DOHH2 (cell line): ENCODE measurements at regions not wholly inside any gene's neighbourhood (a gene's known extent, or its start where the extent isn't known, plus 50 kb on each side); places are given as distances from the start of the nearest gene placed in this dataset.

ENCODE experiments used
- H3F3A ChIP-seq: fragments of 200-600 bp; sonication (generic), shearing (Covaris generic); 2 replicates; pipeline ENCODE4 v1.6.0; 2016; ENCODE audit warnings: antibody characterized with exemption, mild to moderate bottlenecking; ENCODE audit not compliant: control insufficient read depth, insufficient read depth
- H3K27ac ChIP-seq: fragments of 200-600 bp; sonication (generic); 2 replicates; pipeline ENCODE4 v1.5.1; 2014; ENCODE audit warnings: low read depth, mild to moderate bottlenecking, low read length, moderate library complexity
- H3K27me3 ChIP-seq: fragments of 200-600 bp; sonication (generic); 2 replicates; pipeline ENCODE4 v1.6.1; 2014; ENCODE audit warnings: mild to moderate bottlenecking, low read length, mixed read lengths; ENCODE audit not compliant: control insufficient read depth
- H3K36me3 ChIP-seq: fragments of 200-600 bp; sonication (generic); 2 replicates; pipeline ENCODE4 v1.6.1; 2014; ENCODE audit warnings: mild to moderate bottlenecking, low read length, moderate library complexity, mixed read lengths; ENCODE audit not compliant: control insufficient read depth
- H3K4me1 ChIP-seq: fragments of 200-600 bp; sonication (generic); 2 replicates; pipeline ENCODE4 v1.6.1; 2014; ENCODE audit warnings: mild to moderate bottlenecking, low read length, mixed read lengths; ENCODE audit not compliant: control insufficient read depth
- H3K4me2 ChIP-seq: fragments of 200-600 bp; sonication (generic); 2 replicates; pipeline ENCODE4 v1.6.0; 2014; ENCODE audit warnings: mild to moderate bottlenecking, low read length, moderate library complexity
- H3K4me3 ChIP-seq: fragments of 200-600 bp; sonication (generic); 2 replicates; pipeline ENCODE4 v1.5.1; 2014; ENCODE audit warnings: mild to moderate bottlenecking, low read length, mixed read lengths
- H3K79me2 ChIP-seq: fragments of 200-600 bp; sonication (generic); 2 replicates; pipeline ENCODE4 v1.6.1; 2014; ENCODE audit warnings: mild to moderate bottlenecking, low read length, mixed read lengths; ENCODE audit not compliant: control insufficient read depth
- H3K9me2 ChIP-seq: fragments of 200-600 bp; sonication (generic); replicated peaks from 2 replicates; pipeline ENCODE4 v1.6.1; 2014; ENCODE audit warnings: mild to moderate bottlenecking, low read length, mixed read lengths; ENCODE audit not compliant: control insufficient read depth
- H3K9me3 ChIP-seq: fragments of 200-600 bp; sonication (generic); 2 replicates; pipeline ENCODE4 v1.6.1; 2014; ENCODE audit warnings: antibody characterized with exemption, low read length, mixed read lengths; ENCODE audit not compliant: control insufficient read depth, insufficient read depth
- H4K20me1 ChIP-seq: fragments of 200-600 bp; sonication (generic); 2 replicates; pipeline ENCODE4 v1.6.0; 2014; ENCODE audit warnings: low read depth, mild to moderate bottlenecking, antibody characterized with exemption, low read length, moderate library complexity; ENCODE audit not compliant: control insufficient read depth, insufficient read depth
- CTCF ChIP-seq: fragments of 200-600 bp; sonication (generic); IDR thresholded peaks from one replicate; pipeline ENCODE4 v1.5.1; 2014; ENCODE audit warnings: antibody characterized with exemption, mild to moderate bottlenecking, low read depth, low read length; ENCODE audit not compliant: poor library complexity, severe bottlenecking
- EZH2phosphoT487 ChIP-seq: fragments of 200-600 bp; sonication (generic); IDR thresholded peaks from 2 replicates; pipeline ENCODE4 v1.6.1; 2017; ENCODE audit warnings: borderline replicate concordance, mild to moderate bottlenecking, antibody characterized with exemption, low read length, moderate library complexity, mixed read lengths

GRCh38 chr5:165779505-165779904, 2274.1 kb downstream of the MAT2B start:
- no peaks in the 10 kb centered on the region for H3K27me3 ChIP-seq
- H3K9me3 ChIP-seq: no peaks in the 10 kb centered on the region; the same call in 1 of the 2 replicates
- H3K79me2 ChIP-seq: no peaks in the 10 kb centered on the region
- no peaks in the 10 kb centered on the region for H3K4me1 ChIP-seq
- H3K9me2 ChIP-seq: no peaks in the 10 kb centered on the region
- TF ChIP-seq EZH2phosphoT487: no peak
- TF ChIP-seq CTCF: no peak
- no peaks in the 10 kb centered on the region for H3K36me3 ChIP-seq
- no peaks in the 10 kb centered on the region for H4K20me1 ChIP-seq
- H3K4me3 ChIP-seq: no peak overlapping the region
- no peak overlapping the region for H3K27ac ChIP-seq
- no peaks in the 10 kb centered on the region for H3F3A ChIP-seq
- H3K4me2 ChIP-seq: no peak overlapping the region

- Histone ChIP-seq H3K27ac (no peak overlapping the region), H4K20me1 (no peaks in the 10 kb centered on the region), H3K36me3 (no peaks in the 10 kb centered on the region), H3K9me3 (no peaks in the 10 kb centered on the region; the same call in 1 of the 2 replicates), H3K4me2 (no peak overlapping the region), H3K9me2 (no peaks in the 10 kb centered on the region), H3K79me2 (no peaks in the 10 kb centered on the region), H3K4me1 (no peaks in the 10 kb centered on the region), H3K27me3 (no peaks in the 10 kb centered on the region), H3K4me3 (no peak overlapping the region), H3F3A (no peaks in the 10 kb centered on the region)
- TF ChIP-seq EZH2phosphoT487 (no peak), CTCF (no peak)
Observed at GRCh38 chr5:165780901-165781300, 2275.5 kb downstream of the MAT2B start.

DNA sequence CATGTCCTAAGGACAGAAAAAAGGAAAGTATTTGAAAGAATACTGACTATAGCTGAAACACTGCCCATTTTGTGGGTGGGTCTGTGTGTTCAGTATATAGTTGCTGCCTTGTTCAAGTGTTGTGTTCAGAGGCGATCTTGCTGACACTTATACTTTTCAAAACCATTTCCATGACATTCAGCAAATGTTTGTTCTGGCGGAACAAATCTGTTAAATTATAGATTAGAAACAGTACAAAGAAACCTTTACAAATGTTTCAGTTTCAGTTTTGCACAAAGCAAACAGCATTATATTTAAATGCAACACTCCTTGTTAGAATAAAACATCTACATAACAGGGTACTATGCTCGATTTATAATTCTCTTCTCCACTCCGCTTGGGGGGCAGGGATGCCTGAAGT, 2276.3 kb downstream of the MAT2B start:
- Histone ChIP-seq H3K36me3 (no peaks in the 10 kb centered on the region), H3K9me2 (no peaks in the 10 kb centered on the region), H3K79me2 (no peaks in the 10 kb centered on the region), H3K27me3 (no peaks in the 10 kb centered on the region), H3F3A (no peaks in the 10 kb centered on the region), H3K4me1 (no peaks in the 10 kb centered on the region), H4K20me1 (no peaks in the 10 kb centered on the region), H3K4me3 (no peak overlapping the region), H3K27ac (no peak overlapping the region), H3K4me2 (no peak overlapping the region), H3K9me3 (no peaks in the 10 kb centered on the region; the same call in 1 of the 2 replicates)
- TF ChIP-seq EZH2phosphoT487 (no peak), CTCF (no peak)

DNA sequence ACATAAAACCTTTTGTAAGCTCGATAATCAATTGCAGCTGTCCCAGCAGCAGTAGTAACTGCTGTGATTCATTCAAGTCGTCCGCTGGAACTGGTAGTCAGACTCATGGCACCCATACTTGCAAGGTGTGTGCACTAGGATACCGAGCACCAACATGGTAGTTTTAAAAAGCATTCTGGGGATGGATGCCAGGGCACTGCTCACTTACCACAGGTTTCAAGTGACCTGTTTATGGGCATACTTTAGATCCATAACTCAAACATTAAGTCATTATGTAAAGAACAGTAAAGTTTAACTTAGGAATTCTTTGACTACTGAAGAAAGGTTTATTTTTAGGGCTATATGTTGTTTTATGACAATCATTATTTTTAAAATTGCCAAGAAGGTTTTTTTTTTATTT, 2277.6 kb downstream of the MAT2B start:
- no peaks in the 10 kb centered on the region for H3K79me2 ChIP-seq
- H3K36me3 ChIP-seq: no peaks in the 10 kb centered on the region
- no peaks in the 10 kb centered on the region; the same call in 1 of the 2 replicates for H3K9me3 ChIP-seq
- no peaks in the 10 kb centered on the region for H3F3A ChIP-seq
- no peak for TF ChIP-seq CTCF
- no peak for TF ChIP-seq EZH2phosphoT487
- no peaks in the 10 kb centered on the region for H4K20me1 ChIP-seq
- H3K27me3 ChIP-seq: no peaks in the 10 kb centered on the region
- H3K4me2 ChIP-seq: no peak overlapping the region
- H3K4me1 ChIP-seq: no peaks in the 10 kb centered on the region
- H3K9me2 ChIP-seq: no peaks in the 10 kb centered on the region
- H3K27ac ChIP-seq: no peak overlapping the region
- no peak overlapping the region for H3K4me3 ChIP-seq
